Suprapubic skin (tissue), 4 donors: ENCODE measurements at regions not wholly inside any gene's neighbourhood (a gene's known extent, or its start where the extent isn't known, plus 50 kb on each side); places are given as distances from the start of the nearest gene placed in this dataset.

Source experiments
- DNase-seq, 2 donors: peaks; one replicate each; pipeline ENCODE4 v3.0.0-alpha.2; 2019; ENCODE audit warnings: low spot score in 2 of 2
- H3K27ac ChIP-seq: fragments of 200-600 bp; sonication (generic); one replicate; pipeline ENCODE4 v1.5.1; 2019
- H3K27me3 ChIP-seq: fragments of 200-600 bp; sonication (generic); one replicate; pipeline ENCODE4 v1.5.1; 2019
- H3K36me3 ChIP-seq: fragments of 200-600 bp; sonication (generic); one replicate; pipeline ENCODE4 v1.5.1; 2019
- H3K4me1 ChIP-seq: fragments of 200-600 bp; sonication (generic); one replicate; pipeline ENCODE4 v1.5.1; 2019
- H3K4me3 ChIP-seq: fragments of 200-600 bp; sonication (generic); one replicate; pipeline ENCODE4 v1.5.1; 2019; ENCODE audit warnings: mild to moderate bottlenecking
- H3K9me3 ChIP-seq: fragments of 200-600 bp; sonication (generic); one replicate; pipeline ENCODE4 v1.5.1; 2019
- EP300 ChIP-seq: sonication (generic); formaldehyde crosslinking; IDR thresholded peaks from one replicate; pipeline ENCODE4 v1.6.1; 2017; ENCODE audit warnings: antibody characterized with exemption
- POLR2A ChIP-seq, 2 donors: fragments of 450-650 bp; IDR thresholded peaks; one replicate each; pipeline ENCODE4 v1.6.1; 2017; ENCODE audit warnings: antibody characterized with exemption in 2 of 2, mild to moderate bottlenecking in 2 of 2, moderate library complexity in 2 of 2
- POLR2AphosphoS5 ChIP-seq, 3 donors: sonication (generic); formaldehyde crosslinking; IDR thresholded peaks; one replicate each; pipeline ENCODE4 v1.6.1; 2017; ENCODE audit warnings: antibody characterized with exemption in 3 of 3
- WGBS: methylation state at CpG from one replicate; pipeline ENCODE4 v1.1.5; 2018; 5-methylcytosine and 5-hydroxymethylcytosine counted together
- TF ChIP-seq, protein P1 (sequence below), 2 donors: fragments of 200-600 bp in 1 of 2; fragments of 450-650 bp in 1 of 2; sonication (generic) in 1 of 2; IDR thresholded peaks; one replicate each; pipeline ENCODE4 v1.5.1; 2016 to 2019; ENCODE audit warnings: antibody characterized with exemption in 2 of 2, mild to moderate bottlenecking in 1 of 2, moderate library complexity in 1 of 2

- H3K27ac ChIP-seq = no peak overlapping the region
- no peaks in the 10 kb centered on the region for H3K9me3 ChIP-seq
- H3K4me3 ChIP-seq = no peak overlapping the region
- no peaks in the 10 kb centered on the region for H3K4me1 ChIP-seq
- peaks cover 6% of the 10 kb centered on the region for H3K27me3 ChIP-seq
- 73% methylated on average over 4 of the region's 4 CpGs for WGBS
- no peak for DNase-seq
- no peaks in the 10 kb centered on the region for H3K36me3 ChIP-seq
- TF ChIP-seq POLR2A (IDR thresholded peaks at IDR 0.05) = no peak
- no peak for TF ChIP-seq EP300
- TF ChIP-seq, protein P1, sequence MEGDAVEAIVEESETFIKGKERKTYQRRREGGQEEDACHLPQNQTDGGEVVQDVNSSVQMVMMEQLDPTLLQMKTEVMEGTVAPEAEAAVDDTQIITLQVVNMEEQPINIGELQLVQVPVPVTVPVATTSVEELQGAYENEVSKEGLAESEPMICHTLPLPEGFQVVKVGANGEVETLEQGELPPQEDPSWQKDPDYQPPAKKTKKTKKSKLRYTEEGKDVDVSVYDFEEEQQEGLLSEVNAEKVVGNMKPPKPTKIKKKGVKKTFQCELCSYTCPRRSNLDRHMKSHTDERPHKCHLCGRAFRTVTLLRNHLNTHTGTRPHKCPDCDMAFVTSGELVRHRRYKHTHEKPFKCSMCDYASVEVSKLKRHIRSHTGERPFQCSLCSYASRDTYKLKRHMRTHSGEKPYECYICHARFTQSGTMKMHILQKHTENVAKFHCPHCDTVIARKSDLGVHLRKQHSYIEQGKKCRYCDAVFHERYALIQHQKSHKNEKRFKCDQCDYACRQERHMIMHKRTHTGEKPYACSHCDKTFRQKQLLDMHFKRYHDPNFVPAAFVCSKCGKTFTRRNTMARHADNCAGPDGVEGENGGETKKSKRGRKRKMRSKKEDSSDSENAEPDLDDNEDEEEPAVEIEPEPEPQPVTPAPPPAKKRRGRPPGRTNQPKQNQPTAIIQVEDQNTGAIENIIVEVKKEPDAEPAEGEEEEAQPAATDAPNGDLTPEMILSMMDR (IDR thresholded peaks at IDR 0.05) = no peak
- no peak for TF ChIP-seq POLR2AphosphoS5 (IDR thresholded peaks at IDR 0.05)
These were observed 80.6 kb downstream of the CCDC185 start for GRCh38 chr1:223473601-223474344.

DNA sequence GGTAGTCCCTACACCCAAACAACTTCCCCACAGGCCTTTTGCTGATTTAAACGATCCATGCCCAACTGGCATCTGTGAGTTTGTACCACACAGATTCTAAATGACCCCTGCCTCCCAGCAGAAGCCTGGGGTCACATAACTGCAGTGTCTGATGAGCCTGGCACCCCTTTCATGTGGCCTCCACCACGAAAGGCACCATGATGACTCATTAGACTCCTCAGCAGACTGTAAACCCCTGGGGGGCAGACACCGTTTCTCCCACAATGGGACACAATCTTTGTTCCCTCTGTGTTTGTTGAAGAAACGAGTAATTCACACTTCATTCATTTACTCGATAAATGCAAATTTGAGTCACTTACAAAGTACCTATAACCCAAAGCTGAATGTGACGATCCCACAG lies 81.6 kb downstream of the CCDC185 start:
- no peaks in the 10 kb centered on the region for H3K36me3 ChIP-seq
- H3K4me1 ChIP-seq = no peaks in the 10 kb centered on the region
- H3K4me3 ChIP-seq = no peak overlapping the region
- peaks cover 12% of the 10 kb centered on the region for H3K27me3 ChIP-seq
- no peak overlapping the region for H3K27ac ChIP-seq
- TF ChIP-seq, protein P1 (IDR thresholded peaks at IDR 0.05) = no peak
- TF ChIP-seq POLR2AphosphoS5 (IDR thresholded peaks at IDR 0.05) = no peak
- TF ChIP-seq POLR2A (IDR thresholded peaks at IDR 0.05) = no peak
- TF ChIP-seq EP300 = no peak
- 81% methylated on average over 6 of the region's 6 CpGs for WGBS
- DNase-seq = no peak
- no peaks in the 10 kb centered on the region for H3K9me3 ChIP-seq

DNA sequence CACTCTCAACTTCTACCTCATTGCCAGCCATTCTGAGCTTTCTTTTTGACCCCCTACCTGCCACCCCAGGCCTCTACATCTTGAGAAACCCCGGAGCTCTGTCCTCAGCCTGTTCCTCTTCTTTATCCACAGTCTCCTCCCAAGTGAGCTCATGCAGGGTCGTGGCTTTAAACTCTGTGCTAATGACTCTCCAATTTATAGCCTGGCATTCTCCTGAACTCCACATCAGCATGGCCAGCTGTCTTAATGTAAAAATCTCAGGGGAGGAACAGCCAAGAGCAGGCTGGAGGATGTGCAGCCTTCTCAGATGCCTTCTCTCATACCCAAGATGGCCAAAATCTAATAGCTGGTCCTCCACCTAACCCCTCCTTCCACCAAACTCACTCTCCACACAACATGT lies 84.2 kb downstream of the CCDC185 start:
- no peak for DNase-seq
- no peaks in the 10 kb centered on the region for H3K36me3 ChIP-seq
- H3K9me3 ChIP-seq = no peaks in the 10 kb centered on the region
- TF ChIP-seq POLR2A (IDR thresholded peaks at IDR 0.05) (no peak), POLR2AphosphoS5 (IDR thresholded peaks at IDR 0.05) (no peak), EP300 (no peak)
- TF ChIP-seq, protein P1 (IDR thresholded peaks at IDR 0.05) = no peak
- 53% methylated on average over 2 of the region's 2 CpGs for WGBS
- peaks cover 17% of the 10 kb centered on the region for H3K27me3 ChIP-seq
- H3K4me1 ChIP-seq = no peaks in the 10 kb centered on the region
- H3K27ac ChIP-seq = no peak overlapping the region
- no peak overlapping the region for H3K4me3 ChIP-seq

- TF ChIP-seq POLR2A (IDR thresholded peaks at IDR 0.05) = no peak
- TF ChIP-seq, protein P1 (IDR thresholded peaks at IDR 0.05) = no peak
- TF ChIP-seq EP300 = no peak
- TF ChIP-seq POLR2AphosphoS5 (IDR thresholded peaks at IDR 0.05) = no peak
- no peaks in the 10 kb centered on the region for H3K9me3 ChIP-seq
- no peaks in the 10 kb centered on the region for H3K4me1 ChIP-seq
- H3K36me3 ChIP-seq = no peaks in the 10 kb centered on the region
- DNase-seq = no peak
- no peak overlapping the region for H3K27ac ChIP-seq
- no peak overlapping the region for H3K4me3 ChIP-seq
- WGBS = 86% methylated on average over 10 of the region's 10 CpGs
- peaks cover 17% of the 10 kb centered on the region for H3K27me3 ChIP-seq
These were observed 85.4 kb downstream of the CCDC185 start for GRCh38 chr1:223478606-223479005.

DNA sequence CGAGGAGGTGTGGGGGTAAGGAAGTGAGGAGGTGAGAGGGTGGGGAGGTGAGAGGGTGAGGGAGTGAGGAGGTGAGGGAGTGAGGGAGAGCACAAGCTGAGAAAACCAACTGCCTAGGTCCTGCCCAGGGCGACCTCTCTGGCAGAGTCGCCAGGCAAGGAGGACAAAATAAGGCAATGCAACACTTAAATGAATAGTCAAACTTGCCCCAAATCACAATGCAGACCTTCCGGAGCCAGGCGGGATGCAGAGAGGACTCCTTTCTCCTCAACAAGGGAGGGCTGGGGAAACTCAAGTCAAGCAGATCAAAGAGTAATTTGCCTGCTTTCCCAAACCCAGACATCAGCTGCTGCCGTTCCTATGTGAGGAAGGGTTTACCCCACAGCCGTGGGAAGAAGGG lies 86.0 kb downstream of the CCDC185 start:
- no peaks in the 10 kb centered on the region for H3K9me3 ChIP-seq
- H3K4me3 ChIP-seq = no peak overlapping the region
- DNase-seq = no peak
- no peaks in the 10 kb centered on the region for H3K36me3 ChIP-seq
- H3K4me1 ChIP-seq = no peaks in the 10 kb centered on the region
- 49% methylated on average over 7 of the region's 7 CpGs for WGBS
- H3K27ac ChIP-seq = no peak overlapping the region
- H3K27me3 ChIP-seq = peaks cover 17% of the 10 kb centered on the region
- TF ChIP-seq, protein P1 (IDR thresholded peaks at IDR 0.05) = no peak
- TF ChIP-seq POLR2A (IDR thresholded peaks at IDR 0.05) = no peak
- no peak for TF ChIP-seq POLR2AphosphoS5 (IDR thresholded peaks at IDR 0.05)
- TF ChIP-seq EP300 = no peak
